H1 (cell line): ENCODE measurements at regions not wholly inside any gene's neighbourhood (a gene's known extent, or its start where the extent isn't known, plus 50 kb on each side); places are given as distances from the start of the nearest gene placed in this dataset.

Source experiments
- CTCF ChIA-PET: fragments of 300-600 bp; sonication (Branson Sonifier 250); formaldehyde crosslinking; loops from one replicate; lab custom pipeline; 2021; ENCODE audit not compliant: partially characterized antibody; lab: Charles Lee
- POLR2A ChIA-PET: fragments of 300-600 bp; sonication (Branson Sonifier 250); formaldehyde crosslinking; loops from one replicate; lab custom pipeline; 2021; ENCODE audit warnings: inconsistent platforms; ENCODE audit not compliant: partially characterized antibody; lab: Charles Lee
- DNase-seq, 2 experiments: peaks; one replicate each; pipeline versions ENCODE4 v3.0.0 to v3.0.0-alpha.2; 2010 to 2022; ENCODE audit warnings: low spot score in 2 of 2, low read depth in 1 of 2, mixed read lengths in 1 of 2
- FAIRE-seq: peaks from 2 replicates; lab custom pipeline; 2011; peaks lifted over from hg19 to GRCh38; lab: Jason Lieb, UNC
- H2AFZ ChIP-seq: 2 replicates; pipeline ENCODE4 v1.8.1; 2012; ENCODE audit warnings: low read length, inconsistent platforms
- H2AK5ac ChIP-seq: 2 replicates; pipeline ENCODE4 v1.6.1; 2013; ENCODE audit warnings: low read depth, low read length
- H2BK120ac ChIP-seq: replicated peaks from 2 replicates; pipeline ENCODE3; 2013; ENCODE audit warnings: low read depth, low read length, inconsistent platforms
- H2BK12ac ChIP-seq: 2 replicates; pipeline ENCODE4 v1.6.1; 2013; ENCODE audit warnings: low read depth, low read length
- H2BK15ac ChIP-seq: 2 replicates; pipeline ENCODE4 v1.6.1; 2013; ENCODE audit warnings: low read length
- H2BK20ac ChIP-seq: 2 replicates; pipeline ENCODE4 v1.6.1; 2013; ENCODE audit warnings: low read length
- H2BK5ac ChIP-seq: 2 replicates; pipeline ENCODE4 v1.6.1; 2013; ENCODE audit warnings: low read depth, low read length
- H3K14ac ChIP-seq: 2 replicates; pipeline ENCODE4 v1.6.1; 2013; ENCODE audit warnings: inconsistent platforms; ENCODE audit not compliant: insufficient read length
- H3K18ac ChIP-seq: 2 replicates; pipeline ENCODE4 v1.6.1; 2013; ENCODE audit warnings: low read length; ENCODE audit errors: extremely low read depth
- H3K23ac ChIP-seq: 2 replicates; pipeline ENCODE4 v1.6.1; 2013; ENCODE audit warnings: inconsistent platforms; ENCODE audit not compliant: insufficient read length
- H3K23me2 ChIP-seq: 2 replicates; pipeline ENCODE4 v1.6.1; 2013; ENCODE audit warnings: low read depth, low read length
- H3K27ac ChIP-seq: 2 replicates; pipeline ENCODE4 v1.6.1; 2011; ENCODE audit warnings: low read depth, low read length, inconsistent platforms
- H3K27me3 ChIP-seq, 4 experiments: replicated peaks in 1 of 4; 1 replicate in 1 of 4; 2 replicates in 3 of 4; pipeline versions ENCODE4 v1.6.1 to v1.8.1; 2011 to 2013; ENCODE audit warnings: low read length in 3 of 4, mild to moderate bottlenecking in 3 of 4, inconsistent platforms in 2 of 4, mixed read lengths in 2 of 4, moderate library complexity in 1 of 4; ENCODE audit not compliant: control insufficient read depth in 3 of 4, insufficient read depth in 3 of 4; ENCODE audit errors: extremely low read depth in 1 of 4
- H3K36me3 ChIP-seq, 4 experiments: 2 replicates each; pipeline versions ENCODE4 v1.6.1 to v1.8.1; 2011 to 2013; ENCODE audit warnings: mild to moderate bottlenecking in 4 of 4, low read length in 3 of 4, moderate library complexity in 2 of 4, control low read depth in 1 of 4, inconsistent platforms in 1 of 4; ENCODE audit not compliant: insufficient read depth in 4 of 4, control insufficient read depth in 2 of 4
- H3K4ac ChIP-seq: replicated peaks from 2 replicates; pipeline ENCODE3; 2013; ENCODE audit warnings: low read length, low read depth, mixed read lengths, inconsistent platforms; ENCODE audit not compliant: insufficient read length
- H3K4me1 ChIP-seq, 4 experiments: replicated peaks in 1 of 4; 1 replicate in 1 of 4; 2 replicates in 3 of 4; pipeline versions ENCODE4 v1.6.1 to v1.8.1; 2011 to 2013; ENCODE audit warnings: low read length in 3 of 4, inconsistent platforms in 2 of 4, mixed read lengths in 1 of 4; ENCODE audit not compliant: insufficient read depth in 4 of 4, control insufficient read depth in 3 of 4
- H3K4me2 ChIP-seq, 2 experiments: 2 replicates each; pipeline versions ENCODE4 v1.6.1 to v1.8.1; 2011 to 2013; ENCODE audit warnings: low read depth in 2 of 2, low read length in 2 of 2, control low read depth in 1 of 2, inconsistent platforms in 1 of 2, mild to moderate bottlenecking in 1 of 2; ENCODE audit not compliant: insufficient read depth in 1 of 2
- H3K4me3 ChIP-seq, 4 experiments: fragments of 200-600, 300-600 bp in 1 of 4; sonication (generic), shearing (Covaris generic), sonication (Bioruptor Twin) in 1 of 4; 2 replicates each; pipeline versions ENCODE4 v1.5.1 to v1.8.1; 2011 to 2016; ENCODE audit warnings: low read length in 4 of 4, low read depth in 3 of 4, control low read depth in 2 of 4, inconsistent platforms in 2 of 4, mild to moderate bottlenecking in 2 of 4, mixed read lengths in 1 of 4, moderate library complexity in 1 of 4; ENCODE audit not compliant: insufficient read depth in 2 of 4; ENCODE audit errors: extremely low read depth in 1 of 4
- H3K56ac ChIP-seq: replicated peaks from 2 replicates; pipeline ENCODE3; 2013; ENCODE audit warnings: low read depth, mild to moderate bottlenecking, mixed read lengths, low read length, inconsistent platforms; ENCODE audit not compliant: insufficient read length
- H3K79me1 ChIP-seq: 2 replicates; pipeline ENCODE4 v1.6.1; 2013; ENCODE audit warnings: low read depth, low read length, control low read depth
- H3K79me2 ChIP-seq, 2 experiments: 2 replicates each; pipeline versions ENCODE4 v1.6.1 to v1.8.1; 2012 to 2013; ENCODE audit warnings: low read length in 2 of 2, mild to moderate bottlenecking in 2 of 2, inconsistent platforms in 1 of 2; ENCODE audit not compliant: insufficient read depth in 2 of 2, control insufficient read depth in 1 of 2
- H3K9ac ChIP-seq, 4 experiments: replicated peaks in 1 of 4; 1 replicate in 1 of 4; 2 replicates in 3 of 4; pipeline versions ENCODE4 v1.6.1 to v1.8.1; 2011 to 2013; ENCODE audit warnings: low read depth in 3 of 4, low read length in 3 of 4, control low read depth in 2 of 4, mild to moderate bottlenecking in 2 of 4, moderate library complexity in 2 of 4, inconsistent platforms in 1 of 4; ENCODE audit errors: extremely low read depth in 1 of 4
- H3K9me3 ChIP-seq, 2 experiments: 2 replicates each; pipeline versions ENCODE4 v1.6.1 to v1.8.1; 2012 to 2013; ENCODE audit warnings: mild to moderate bottlenecking in 2 of 2, moderate library complexity in 2 of 2, control low read depth in 1 of 2, inconsistent platforms in 1 of 2, low read depth in 1 of 2, low read length in 1 of 2, mixed read lengths in 1 of 2; ENCODE audit not compliant: insufficient read depth in 2 of 2
- H4K20me1 ChIP-seq, 2 experiments: replicated peaks in 1 of 2; 2 replicates each; pipeline versions ENCODE3 to v1.8.1; 2011 to 2013; ENCODE audit warnings: inconsistent platforms in 2 of 2, low read length in 2 of 2, mild to moderate bottlenecking in 1 of 2; ENCODE audit not compliant: insufficient read depth in 2 of 2, control insufficient read depth in 1 of 2
- H4K5ac ChIP-seq: 2 replicates; pipeline ENCODE4 v1.6.1; 2013; ENCODE audit warnings: low read length, low read depth, mixed read lengths, inconsistent platforms; ENCODE audit not compliant: insufficient read length
- H4K8ac ChIP-seq: 2 replicates; pipeline ENCODE4 v1.8.0; 2013; ENCODE audit warnings: mild to moderate bottlenecking, moderate library complexity, low read length, inconsistent platforms; ENCODE audit not compliant: insufficient read depth; ENCODE audit errors: extremely low read depth
- H4K91ac ChIP-seq: replicated peaks from 2 replicates; pipeline ENCODE3; 2013; ENCODE audit warnings: low read length, mixed read lengths, inconsistent platforms; ENCODE audit not compliant: insufficient read length
- ASH2L ChIP-seq: fragments of 200-600, 300-600 bp; sonication (generic); IDR thresholded peaks from one replicate; pipeline ENCODE4 v1.7.1; 2017; ENCODE audit warnings: low read length
- CBX5 ChIP-seq: fragments of 300-800, 300-1000 bp; sonication (generic); IDR thresholded peaks from 2 replicates; pipeline ENCODE4 v1.7.1; 2016; ENCODE audit warnings: antibody characterized with exemption, low read length, low read depth
- CTBP2 ChIP-seq: IDR thresholded peaks from 2 replicates; pipeline ENCODE4 v1.7.0; 2011; ENCODE audit warnings: borderline replicate concordance, mild to moderate bottlenecking, moderate library complexity, mixed read lengths, low read length; ENCODE audit not compliant: insufficient read depth, insufficient read length
- FOSL1 ChIP-seq: IDR thresholded peaks from 2 replicates; pipeline ENCODE4 v1.6.1; 2011; ENCODE audit warnings: mild to moderate bottlenecking, low read depth, low read length, moderate library complexity; ENCODE audit not compliant: insufficient read depth
- GTF2F1 ChIP-seq: IDR thresholded peaks from 2 replicates; pipeline ENCODE4 v1.6.1; 2012; ENCODE audit warnings: low read depth, low read length, improper control_type of control experiment, borderline replicate concordance
- RFX5 ChIP-seq: IDR thresholded peaks from 2 replicates; pipeline ENCODE4 v1.6.1; 2011; ENCODE audit warnings: low read depth, low read length, improper control_type of control experiment, borderline replicate concordance
- RNF2 ChIP-seq: fragments of 200-900, 300-1000 bp; sonication (generic); IDR thresholded peaks from 2 replicates; pipeline ENCODE4 v1.7.1; 2016; ENCODE audit warnings: borderline replicate concordance, low read depth, mild to moderate bottlenecking, antibody characterized with exemption, low read length; ENCODE audit not compliant: poor library complexity, severe bottlenecking; ENCODE audit errors: missing control alignments
- SIN3A ChIP-seq, 2 experiments: IDR thresholded peaks in 1 of 2; conservative IDR thresholded peaks in 1 of 2; 2 replicates each; pipeline ENCODE4 v1.6.1; 2011 to 2012; ENCODE audit warnings: low read length in 2 of 2, improper control_type of control experiment in 1 of 2, low read depth in 1 of 2, mild to moderate bottlenecking in 1 of 2
- SIX5 ChIP-seq: IDR thresholded peaks from 2 replicates; pipeline ENCODE4 v1.6.1; 2011; ENCODE audit warnings: mild to moderate bottlenecking, low read depth, low read length
- SP4 ChIP-seq: IDR thresholded peaks from 2 replicates; pipeline ENCODE4 v1.6.1; 2012; ENCODE audit warnings: low read length, inconsistent platforms
- SRF ChIP-seq: IDR thresholded peaks from 2 replicates; pipeline ENCODE4 v1.6.1; 2011; ENCODE audit warnings: mild to moderate bottlenecking, low read depth, low read length, moderate library complexity
- SUZ12 ChIP-seq: fragments of 200-600 bp; sonication (generic); IDR thresholded peaks from 2 replicates; pipeline ENCODE4 v1.6.1; 2012; ENCODE audit warnings: mild to moderate bottlenecking, inconsistent platforms, low read length, moderate library complexity, mixed read lengths
- WGBS, 2 experiments: shearing (Covaris generic) in 1 of 2; methylation state at CpG; one replicate each; pipeline versions ENCODE4 v1.1.6 to v1.1.7; 2013 to 2015; ENCODE audit warnings: low lambda C conversion rate in 2 of 2, mixed read lengths in 2 of 2, inconsistent platforms in 1 of 2, low coverage in 1 of 2, missing lambda C conversion rate in 1 of 2; ENCODE audit not compliant: insufficient replicate concordance in 2 of 2, insufficient coverage in 1 of 2, insufficient read length in 1 of 2; ENCODE audit errors: extremely low coverage in 1 of 2, missing lambda C conversion rate in 1 of 2; 5-methylcytosine and 5-hydroxymethylcytosine counted together

- Histone ChIP-seq H3K56ac (no peak overlapping the region), H2BK5ac (no peak overlapping the region), H2BK20ac (no peak overlapping the region), H4K5ac (no peak overlapping the region), H3K79me2 (no peaks in the 10 kb centered on the region), H4K20me1 (no peaks in the 10 kb centered on the region), H3K27ac (no peak overlapping the region), H3K4me1 (no peaks in the 10 kb centered on the region), H3K9me3 (no peaks in the 10 kb centered on the region), H4K91ac (no peak overlapping the region), H2BK120ac (no peak overlapping the region), H3K79me1 (no peaks in the 10 kb centered on the region), H3K27me3 (no peaks in the 10 kb centered on the region), H3K14ac (no peak overlapping the region), H3K23me2 (no peaks in the 10 kb centered on the region), H3K4me2 (no peak overlapping the region), H3K9ac (no peak overlapping the region), H3K36me3 (no peaks in the 10 kb centered on the region), H4K8ac (no peak overlapping the region), H2AFZ (no peak overlapping the region), H3K4ac (no peak overlapping the region), H2BK15ac (no peak overlapping the region), H3K18ac (no peak overlapping the region), H3K4me3 (no peak overlapping the region), H2AK5ac (no peak overlapping the region), H2BK12ac (no peak overlapping the region), H3K23ac (no peak overlapping the region)
- CTCF ChIA-PET = interaction anchor here (0.6 kb wide), 1 partner anchor 110 kb away, joined by 3 read pairs; no protein-coding TSS in a partner anchor
- 78% methylated on average over 2 of the region's 2 CpGs; no CpG with 5 or more reads in 1 of the 2 experiments for WGBS, 2 experiments
- DNase-seq (no peak), FAIRE-seq (no peak)
- POLR2A ChIA-PET = no interaction called here
- no peak for TF ChIP-seq CBX5
- no peak for TF ChIP-seq CTBP2
- no peak for TF ChIP-seq ASH2L
- TF ChIP-seq RNF2 = no peak
- no peak for TF ChIP-seq GTF2F1
- TF ChIP-seq SUZ12 = no peak
- TF ChIP-seq RFX5 = no peak
- TF ChIP-seq SIX5 = no peak
- no peak for TF ChIP-seq SRF
- no peak for TF ChIP-seq SIN3A (conservative IDR thresholded peaks at IDR 0.05 in 1 of 2, IDR thresholded peaks at IDR 0.05 in 1 of 2; ENCODE audit: low read depth in 1 of 2, low read length in 2 of 2)
- no peak for TF ChIP-seq FOSL1
- no peak for TF ChIP-seq SP4
These were observed 1418.4 kb downstream of the PCDH18 start for GRCh38 chr4:136113921-136114320.
